ENCODE measurements at regions not wholly inside any gene's neighbourhood (a gene's known extent, or its start where the extent isn't known, plus 50 kb on each side); places are given as distances from the start of the nearest gene placed in this dataset.
"Not testable (repeated sequence)": the region's sequence is repeated elsewhere in the genome, so short reads cannot be mapped to it uniquely, and the experiment has no call there.

DNA sequence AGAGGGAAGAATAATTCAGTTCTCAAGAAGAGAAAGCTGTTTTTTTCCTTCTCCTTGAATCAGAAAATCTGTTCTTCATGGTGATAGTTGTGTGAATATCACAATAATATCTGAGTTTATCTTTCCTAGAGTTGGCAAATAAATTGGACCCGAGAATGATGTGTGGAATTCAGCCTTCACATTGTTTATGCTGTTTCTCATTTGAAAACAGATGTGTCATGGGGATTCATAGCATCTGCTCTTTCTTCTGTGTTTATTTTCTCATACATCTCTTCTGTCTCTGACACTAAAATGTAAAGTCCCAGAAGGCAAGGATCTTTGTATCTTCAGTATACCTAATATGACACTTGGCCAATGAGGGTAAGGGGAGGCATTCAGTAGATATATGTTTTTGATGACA lies 103.6 kb upstream of the SGK1 start:
- DNase-seq: peak; percentile 21

GRCh38 chr6:134420614-134421181 lies 102.8 kb upstream of the SGK1 start:
- DNase-seq: peak; percentile 96

GRCh38 chr6:134419716-134420115 lies 101.8 kb upstream of the SGK1 start:
- no peak for DNase-seq

GRCh38 chr6:134416418-134417154 lies 98.7 kb upstream of the SGK1 start:
- DNase-seq: no peak

- DNase-seq: no peak
These were observed 97.7 kb upstream of the SGK1 start for GRCh38 chr6:134415656-134416055.

DNA sequence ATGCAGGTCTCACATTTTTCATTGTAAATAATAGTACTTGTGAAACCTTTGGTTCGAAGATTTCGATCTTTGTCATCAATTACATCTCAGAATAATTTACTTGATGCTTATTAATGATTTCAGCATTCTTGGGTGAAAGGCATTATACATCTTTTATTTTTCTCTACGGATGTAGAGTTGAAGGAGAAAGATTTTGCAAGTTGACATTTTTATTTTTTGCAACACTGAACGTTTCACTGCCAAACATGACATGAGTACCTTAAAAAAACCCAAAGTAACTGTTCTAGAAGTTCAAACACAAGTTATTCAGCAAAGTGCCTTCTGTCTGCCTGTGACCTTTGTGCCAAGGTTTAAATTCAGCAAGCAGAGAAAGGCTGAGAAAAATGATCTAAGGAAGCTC lies 97.3 kb upstream of the SGK1 start:
- no peak for DNase-seq

- no peak for DNase-seq
These were observed 96.9 kb upstream of the SGK1 start for GRCh38 chr6:134414793-134415192.

- no peak for DNase-seq
These were observed 95.3 kb upstream of the SGK1 start for GRCh38 chr6:134413241-134413643.

- DNase-seq: no peak
These were observed 92.6 kb upstream of the SGK1 start for GRCh38 chr6:134410541-134410940.

DNA sequence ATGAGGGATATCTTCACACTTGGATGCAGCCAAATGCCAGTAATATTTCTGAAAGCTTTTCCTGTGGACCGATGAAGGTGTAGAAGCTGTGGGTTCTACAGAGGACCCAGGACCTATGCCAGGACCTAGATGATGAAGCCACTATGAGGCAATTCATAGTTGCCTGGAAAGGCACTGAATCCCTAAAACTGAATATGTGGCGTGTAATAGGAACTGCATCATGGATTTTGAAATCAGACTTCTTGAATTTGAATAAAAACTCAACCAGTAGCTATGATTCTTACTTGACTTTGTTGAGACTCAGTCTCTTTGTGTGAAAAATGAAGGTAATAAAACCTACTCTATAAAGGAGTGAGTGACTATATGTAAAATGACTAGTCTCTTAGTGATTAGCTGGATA lies 89.9 kb upstream of the SGK1 start:
- no peak for DNase-seq

DNA sequence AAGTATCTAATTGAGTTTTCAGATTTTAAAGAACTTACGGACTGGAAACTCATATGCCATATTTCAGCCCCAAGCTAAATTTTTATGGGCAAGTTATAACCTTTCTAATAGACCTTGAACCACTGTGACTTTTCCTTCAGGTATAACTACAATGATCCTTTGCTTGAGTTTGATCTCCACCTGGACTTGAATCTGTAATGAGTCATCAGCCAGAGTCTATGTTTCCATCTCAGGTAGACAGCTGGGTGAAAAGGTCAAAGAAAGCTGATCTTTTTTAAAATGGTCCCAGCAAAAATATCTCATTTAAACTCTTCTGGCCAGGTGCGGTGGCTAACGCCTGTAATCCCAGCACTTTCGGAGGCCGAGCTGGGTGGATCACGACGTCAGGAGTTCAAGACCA lies 88.4 kb upstream of the SGK1 start:
- DNase-seq: no peak

GRCh38 chr6:134405386-134406087 lies 87.6 kb upstream of the SGK1 start:
- no peak for DNase-seq

DNA sequence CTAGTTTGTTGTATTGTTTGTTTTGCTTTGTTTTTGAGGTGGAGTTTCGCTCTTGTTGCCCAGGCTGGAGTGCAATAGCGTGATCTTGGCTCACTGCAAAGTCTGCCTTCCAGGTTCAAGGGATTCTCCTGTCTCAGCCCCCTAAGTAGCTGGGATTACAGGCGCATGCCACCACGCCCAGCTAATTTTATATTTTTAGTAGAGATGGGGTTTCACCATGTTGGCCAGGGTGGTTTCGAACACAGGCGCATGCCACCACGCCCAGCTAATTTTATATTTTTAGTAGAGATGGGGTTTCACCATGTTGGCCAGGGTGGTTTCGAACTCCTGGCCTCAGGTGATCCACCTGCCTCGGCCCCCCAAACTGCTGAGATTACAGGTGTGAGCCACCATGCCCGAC lies 85.4 kb upstream of the SGK1 start:
- DNase-seq: not testable (repeated sequence)

- DNase-seq: no peak
These were observed 84.6 kb upstream of the SGK1 start for GRCh38 chr6:134402372-134402984.

DNA sequence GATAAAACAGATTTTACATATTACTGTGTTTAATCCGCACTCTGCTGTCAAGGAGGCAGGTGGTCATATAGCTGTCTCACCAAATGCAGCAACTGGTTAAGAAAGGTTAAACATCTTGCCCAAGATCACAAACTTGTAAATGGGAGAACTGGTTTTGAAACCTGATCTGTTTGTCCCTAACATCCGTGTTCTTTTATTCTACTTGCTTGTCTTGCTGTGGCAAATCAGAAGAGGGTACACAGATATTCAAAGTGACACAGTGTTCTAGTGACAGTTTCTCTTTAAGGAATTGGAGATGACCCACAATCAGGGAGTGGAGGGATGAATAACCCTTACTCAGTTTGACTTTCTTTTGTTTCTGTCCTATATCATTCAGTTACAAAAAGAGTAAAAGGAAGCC lies 83.0 kb upstream of the SGK1 start:
- DNase-seq: no peak

- no peak for DNase-seq
These were observed 80.5 kb upstream of the SGK1 start for GRCh38 chr6:134398453-134398852.

- no peak for DNase-seq
These were observed 79.8 kb upstream of the SGK1 start for GRCh38 chr6:134397676-134398075.

DNA sequence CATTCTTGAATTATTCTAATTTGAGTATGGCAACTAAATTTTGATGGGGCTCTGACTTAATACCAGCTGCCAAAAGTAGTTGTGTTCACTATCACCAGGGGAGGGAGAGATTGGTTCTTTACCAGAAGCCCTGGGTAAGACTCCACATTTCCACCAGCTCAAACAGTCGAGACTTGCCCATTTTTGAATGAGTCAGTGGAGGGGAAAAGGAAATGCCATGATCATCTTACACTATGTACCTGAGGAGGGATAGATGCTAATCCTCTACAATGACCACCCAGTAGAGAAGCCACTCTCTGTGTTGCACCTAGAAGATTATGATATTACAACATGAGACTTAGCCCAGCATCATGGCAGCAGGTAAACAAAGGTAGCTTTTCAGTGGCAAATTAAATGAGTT lies 77.0 kb upstream of the SGK1 start:
- no peak for DNase-seq

GRCh38 chr6:134394208-134394607 lies 76.3 kb upstream of the SGK1 start:
- no peak for DNase-seq

- DNase-seq: no peak
These were observed 73.3 kb upstream of the SGK1 start for GRCh38 chr6:134391205-134391604.

- DNase-seq: no peak
These were observed 71.7 kb upstream of the SGK1 start for GRCh38 chr6:134389658-134390057.

- DNase-seq: no peak
These were observed 71.2 kb upstream of the SGK1 start for GRCh38 chr6:134389129-134389528.

DNA sequence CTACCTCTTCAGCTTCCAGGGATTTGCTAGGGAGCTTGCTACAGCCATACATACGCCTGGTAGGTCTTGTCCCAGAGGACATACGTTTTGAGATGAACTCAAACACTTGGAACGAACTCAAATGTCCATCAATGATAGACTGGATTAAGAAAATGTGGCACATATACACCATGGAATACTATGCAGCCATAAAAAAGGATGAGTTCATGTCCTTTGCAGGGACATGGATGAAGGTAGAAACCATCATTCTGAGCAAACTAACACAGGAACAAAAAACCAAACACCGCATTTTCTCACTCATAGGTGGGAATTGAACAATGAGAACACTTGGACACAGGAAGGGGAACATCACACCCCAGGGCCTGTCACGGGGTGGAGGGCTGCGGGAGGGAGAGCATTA lies 68.6 kb upstream of the SGK1 start:
- not testable (repeated sequence) for DNase-seq

DNA sequence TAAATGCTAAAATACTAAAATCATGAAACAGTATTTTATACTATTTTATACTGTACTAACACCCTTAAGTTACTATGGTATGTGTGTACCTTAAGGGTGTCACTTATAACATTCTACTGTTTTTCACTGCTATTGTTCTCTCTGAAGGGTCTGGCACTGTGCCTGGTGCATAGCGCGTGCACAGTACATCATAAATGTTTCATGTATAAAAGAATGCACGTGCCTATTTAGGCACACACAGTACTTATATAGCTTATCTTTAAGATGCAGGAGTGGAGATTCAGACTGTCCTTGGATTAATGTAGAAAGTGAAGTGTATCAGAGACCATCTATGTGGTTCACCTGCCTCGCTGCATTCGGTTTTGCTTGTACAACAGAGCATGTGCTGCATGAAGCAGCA lies 64.0 kb upstream of the SGK1 start:
- no peak for DNase-seq
